Chondrocyte (in vitro differentiated cells): ENCODE measurements at regions not wholly inside any gene's neighbourhood (a gene's known extent, or its start where the extent isn't known, plus 50 kb on each side); places are given as distances from the start of the nearest gene placed in this dataset.

Experiments
- DNase-seq: peaks from one replicate; pipeline ENCODE4 v3.0.0; 2021; ENCODE audit warnings: mixed read lengths, low spot score
- H3K27ac Mint-ChIP-seq: one replicate; pipeline ENCODE4 v1.8.0; 2021; ENCODE audit warnings: mild to moderate bottlenecking, moderate library complexity, mixed read lengths; ENCODE audit not compliant: unreplicated experiment
- H3K27me3 Mint-ChIP-seq: 2 replicates; pipeline ENCODE4 v1.8.0; 2021; ENCODE audit warnings: low read depth, mixed read lengths
- H3K36me3 Mint-ChIP-seq: 2 replicates; pipeline ENCODE4 v1.8.0; 2021; ENCODE audit warnings: low read depth, mixed read lengths
- H3K4me1 Mint-ChIP-seq: 2 replicates; pipeline ENCODE4 v1.8.0; 2021; ENCODE audit warnings: low read depth, mild to moderate bottlenecking, mixed read lengths
- H3K4me3 Mint-ChIP-seq: one replicate; pipeline ENCODE4 v1.8.0; 2021; ENCODE audit warnings: mild to moderate bottlenecking, moderate library complexity, mixed read lengths; ENCODE audit not compliant: unreplicated experiment
- H3K9me3 Mint-ChIP-seq: 2 replicates; pipeline ENCODE4 v1.8.0; 2021; ENCODE audit warnings: low read depth, mixed read lengths
- CTCF ChIP-seq: fragments of 200-600 bp; sonication (generic); IDR thresholded peaks from 2 replicates; pipeline ENCODE4 v1.5.0; 2021; ENCODE audit warnings: antibody characterized with exemption, mild to moderate bottlenecking, moderate library complexity

- no peak for DNase-seq
- TF ChIP-seq CTCF, result no peak
- H3K27ac Mint-ChIP-seq, result no peak overlapping the region
- H3K4me3 Mint-ChIP-seq, result no peak overlapping the region
- H3K9me3 Mint-ChIP-seq, result no peaks in the 10 kb centered on the region
- no peaks in the 10 kb centered on the region for H3K36me3 Mint-ChIP-seq
- peaks cover 19% of the 10 kb centered on the region for H3K4me1 Mint-ChIP-seq
- H3K27me3 Mint-ChIP-seq, result peaks cover 8% of the 10 kb centered on the region
Observed at GRCh38 chr7:155223503-155223902, 74.2 kb upstream of the INSIG1 start.

DNA sequence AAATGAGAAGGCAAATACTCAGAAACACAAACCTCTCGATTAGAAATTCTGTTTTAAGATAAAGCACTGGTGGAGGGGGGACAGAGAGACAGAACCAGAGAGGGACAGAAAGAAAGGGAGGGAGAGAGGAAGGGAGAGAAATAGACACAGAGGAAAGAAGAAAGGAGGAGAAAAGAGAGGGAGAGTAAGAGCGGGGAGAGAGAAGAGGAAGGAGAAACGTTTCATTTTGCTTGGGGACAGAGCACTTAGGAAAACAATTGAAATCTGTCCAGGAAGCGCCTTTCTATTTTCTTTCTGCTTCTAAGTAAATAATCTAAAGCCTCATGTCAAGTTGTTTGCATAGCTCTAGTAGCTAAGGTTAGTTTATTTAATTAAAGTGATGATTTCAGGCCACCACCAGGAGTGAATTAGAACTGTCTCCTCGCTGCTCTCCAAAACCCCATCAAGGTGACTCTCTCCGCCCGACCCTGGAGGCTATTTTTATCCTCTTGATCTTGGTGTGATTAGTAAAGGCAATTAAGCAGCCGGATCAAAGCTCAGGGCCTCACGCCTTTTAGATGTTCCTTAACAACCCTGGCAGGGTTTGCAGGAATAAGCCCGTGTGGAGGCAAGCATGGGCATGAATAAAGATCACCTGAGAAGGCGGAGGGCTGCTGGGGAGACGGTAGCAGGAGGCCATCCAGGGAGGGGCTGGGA, 73.4 kb upstream of the INSIG1 start:
- H3K36me3 Mint-ChIP-seq, result no peaks in the 10 kb centered on the region
- H3K27me3 Mint-ChIP-seq, result peaks cover 8% of the 10 kb centered on the region
- no peak overlapping the region for H3K4me3 Mint-ChIP-seq
- H3K27ac Mint-ChIP-seq, result no peak overlapping the region
- no peak for DNase-seq
- TF ChIP-seq CTCF, result no peak
- no peaks in the 10 kb centered on the region for H3K9me3 Mint-ChIP-seq
- peaks cover 27% of the 10 kb centered on the region for H3K4me1 Mint-ChIP-seq

- H3K27ac Mint-ChIP-seq, result no peak overlapping the region
- TF ChIP-seq CTCF, result no peak
- H3K36me3 Mint-ChIP-seq, result no peaks in the 10 kb centered on the region
- peaks cover 8% of the 10 kb centered on the region for H3K27me3 Mint-ChIP-seq
- H3K4me3 Mint-ChIP-seq, result no peak overlapping the region
- no peaks in the 10 kb centered on the region for H3K9me3 Mint-ChIP-seq
- peak; percentile 62 for DNase-seq
- peaks cover 33% of the 10 kb centered on the region for H3K4me1 Mint-ChIP-seq
Observed at GRCh38 chr7:155225095-155225494, 72.6 kb upstream of the INSIG1 start.

GRCh38 chr7:155225516-155225915, 72.2 kb upstream of the INSIG1 start:
- H3K36me3 Mint-ChIP-seq, result no peaks in the 10 kb centered on the region
- no peak overlapping the region for H3K4me3 Mint-ChIP-seq
- peaks cover 8% of the 10 kb centered on the region for H3K27me3 Mint-ChIP-seq
- no peak for TF ChIP-seq CTCF
- peaks cover 37% of the 10 kb centered on the region for H3K4me1 Mint-ChIP-seq
- peak; percentile 54 for DNase-seq
- H3K27ac Mint-ChIP-seq, result no peak overlapping the region
- H3K9me3 Mint-ChIP-seq, result no peaks in the 10 kb centered on the region

DNA sequence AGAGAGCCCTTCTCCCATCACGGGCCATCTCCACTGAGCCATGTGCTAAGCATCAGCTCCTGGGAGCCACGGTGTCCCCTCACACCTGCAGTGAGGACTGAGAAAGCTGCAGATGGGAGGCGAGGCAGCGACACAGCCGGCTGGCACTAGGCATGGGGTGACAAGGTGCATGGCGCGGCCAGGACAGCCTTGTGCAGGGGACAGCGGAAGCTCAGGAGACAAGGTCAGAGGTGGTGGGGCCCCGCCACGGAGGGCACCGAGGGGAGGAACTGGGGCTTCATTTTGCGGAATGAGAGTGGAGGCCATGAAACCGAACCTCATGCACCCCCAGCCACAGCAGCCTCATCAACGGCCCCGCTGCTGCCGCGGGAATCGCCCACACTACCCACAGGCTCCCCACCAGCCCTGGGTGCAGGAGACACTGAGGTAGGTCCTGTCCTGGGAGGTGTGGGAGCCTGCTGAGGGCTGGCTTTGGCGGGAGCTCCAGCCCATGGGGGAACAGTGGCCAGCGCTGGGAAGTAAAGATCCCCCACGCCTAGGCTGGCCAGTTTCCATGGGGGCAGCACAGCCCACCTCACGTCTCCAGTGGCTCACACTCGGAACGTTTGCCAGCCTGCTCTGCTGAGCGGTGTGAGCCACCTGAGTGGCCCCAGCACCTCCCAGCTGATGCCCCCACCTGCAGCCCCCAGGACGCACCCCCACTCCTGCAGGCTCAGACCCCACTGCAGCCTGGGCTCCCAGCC, 71.2 kb upstream of the INSIG1 start:
- H3K9me3 Mint-ChIP-seq, result no peaks in the 10 kb centered on the region
- peak; percentile 89 for DNase-seq
- H3K27ac Mint-ChIP-seq, result no peak overlapping the region
- no peak overlapping the region for H3K4me3 Mint-ChIP-seq
- H3K4me1 Mint-ChIP-seq, result peaks cover 43% of the 10 kb centered on the region
- TF ChIP-seq CTCF, result no peak
- peaks cover 8% of the 10 kb centered on the region for H3K27me3 Mint-ChIP-seq
- H3K36me3 Mint-ChIP-seq, result no peaks in the 10 kb centered on the region
